Small intestine (tissue), 7 donors: ENCODE measurements at regions not wholly inside any gene's neighbourhood (a gene's known extent, or its start where the extent isn't known, plus 50 kb on each side); places are given as distances from the start of the nearest gene placed in this dataset.

Experiments used
- DNase-seq, 2 donors: peaks; one replicate each; pipeline versions ENCODE4 v3.0.0 to v3.0.0-alpha.2; 2013
- FAIRE-seq: peaks from 2 replicates; lab custom pipeline; 2012; peaks lifted over from hg19 to GRCh38; lab: Jason Lieb, UNC
- H3K27ac ChIP-seq, 3 donors: one replicate each; pipeline ENCODE4 v1.5.1; 2013; ENCODE audit warnings: low read length in 2 of 3, mild to moderate bottlenecking in 2 of 3, control low read depth in 1 of 3, inconsistent platforms in 1 of 3, low read depth in 1 of 3, moderate library complexity in 1 of 3
- H3K27me3 ChIP-seq, 3 donors: one replicate each; pipeline ENCODE4 v1.6.1; 2013; ENCODE audit warnings: low read length in 3 of 3, inconsistent platforms in 1 of 3; ENCODE audit not compliant: control insufficient read depth in 3 of 3, insufficient read depth in 3 of 3
- H3K36me3 ChIP-seq, 3 donors: one replicate each; pipeline ENCODE4 v1.6.1; 2013; ENCODE audit warnings: low read length in 3 of 3, inconsistent platforms in 1 of 3, low read depth in 1 of 3, mild to moderate bottlenecking in 1 of 3, moderate library complexity in 1 of 3; ENCODE audit not compliant: control insufficient read depth in 3 of 3, insufficient read depth in 2 of 3
- H3K4me1 ChIP-seq, 3 donors: one replicate each; pipeline ENCODE4 v1.6.1; 2013; ENCODE audit warnings: low read length in 2 of 3, inconsistent platforms in 1 of 3, low read depth in 1 of 3, mild to moderate bottlenecking in 1 of 3, moderate library complexity in 1 of 3; ENCODE audit not compliant: control insufficient read depth in 3 of 3, insufficient read depth in 2 of 3
- H3K4me3 ChIP-seq, 3 donors: one replicate each; pipeline ENCODE4 v1.5.1; 2013; ENCODE audit warnings: low read length in 3 of 3, control low read depth in 1 of 3, inconsistent platforms in 1 of 3, low read depth in 1 of 3, mild to moderate bottlenecking in 1 of 3, moderate library complexity in 1 of 3
- H3K9me3 ChIP-seq, 2 donors: one replicate each; pipeline ENCODE4 v1.6.1; 2013; ENCODE audit warnings: low read depth in 1 of 2, low read length in 1 of 2; ENCODE audit not compliant: control insufficient read depth in 2 of 2, insufficient read depth in 1 of 2
- WGBS, 3 donors: extraction: QIAGEN DNeasy Blood & Tissue Kit; methylation state at CpG; one replicate each; pipeline ENCODE4 v1.1.7; 2013; 5-methylcytosine and 5-hydroxymethylcytosine counted together
- donor health status: healthy with polysubstance abuse.
- donor health status: control.
- donor health status: control.
- donor health status: Bipolar disorder and iron deficiency.
- donor health status: healthy.

GRCh38 chr5:15034379-15034778 lies 162.8 kb upstream of the ANKH start:
- FAIRE-seq: no peak
- Histone ChIP-seq H3K9me3 (peaks cover 0 to 2% of the 10 kb centered on the region in 2 donors), H3K27ac (no peak overlapping the region), H3K4me1 (no peaks in the 10 kb centered on the region), H3K27me3 (peaks cover 0 to 3% (median 0%) of the 10 kb centered on the region in 3 donors), H3K36me3 (no peaks in the 10 kb centered on the region), H3K4me3 (no peak overlapping the region)
- WGBS, 3 donors: 75 to 80% (median 76%) methylated on average over 5 of the region's 5 CpGs
- no peak for DNase-seq

GRCh38 chr5:15031180-15031579 lies 159.6 kb upstream of the ANKH start:
- DNase-seq (peak in 1 of 2 donors; percentile 10), FAIRE-seq (no peak)
- 18 to 48% (median 24%) methylated on average over 1 of the region's 1 CpG for WGBS, 3 donors
- H3K36me3 ChIP-seq: no peaks in the 10 kb centered on the region
- H3K9me3 ChIP-seq: no peaks in the 10 kb centered on the region
- no peak overlapping the region for H3K27ac ChIP-seq
- H3K27me3 ChIP-seq: peaks cover 0 to 3% (median 3%) of the 10 kb centered on the region in 3 donors
- H3K4me1 ChIP-seq: no peaks in the 10 kb centered on the region
- H3K4me3 ChIP-seq: no peak overlapping the region

- DNase-seq (no peak), FAIRE-seq (no peak)
- no peaks in the 10 kb centered on the region for H3K36me3 ChIP-seq
- no peaks in the 10 kb centered on the region for H3K9me3 ChIP-seq
- H3K4me3 ChIP-seq: no peak overlapping the region
- no peaks in the 10 kb centered on the region for H3K4me1 ChIP-seq
- H3K27ac ChIP-seq: no peak overlapping the region
- H3K27me3 ChIP-seq: peaks cover 0 to 6% (median 3%) of the 10 kb centered on the region in 3 donors
Observed at GRCh38 chr5:15027764-15028163, 156.2 kb upstream of the ANKH start.

GRCh38 chr5:15026944-15027343 lies 155.4 kb upstream of the ANKH start:
- Histone ChIP-seq H3K27ac (no peak overlapping the region), H3K4me3 (no peak overlapping the region), H3K27me3 (peaks cover 0 to 6% (median 3%) of the 10 kb centered on the region in 3 donors), H3K36me3 (no peaks in the 10 kb centered on the region), H3K4me1 (no peaks in the 10 kb centered on the region), H3K9me3 (no peaks in the 10 kb centered on the region)
- DNase-seq: no peak
- FAIRE-seq: no peak
- WGBS, 3 donors: 59 to 68% (median 64%) methylated on average over 6 of the region's 6 CpGs

- Histone ChIP-seq H3K27me3 (peaks cover 0 to 6% (median 3%) of the 10 kb centered on the region in 3 donors), H3K9me3 (peaks cover 0 to under 1% of the 10 kb centered on the region in 2 donors), H3K4me3 (no peak overlapping the region), H3K4me1 (no peaks in the 10 kb centered on the region), H3K27ac (no peak overlapping the region), H3K36me3 (no peaks in the 10 kb centered on the region)
- no peak for FAIRE-seq
- WGBS, 3 donors: 75 to 84% (median 81%) methylated on average over 9 of the region's 9 CpGs
- no peak for DNase-seq
Observed at GRCh38 chr5:15026011-15026893, 154.7 kb upstream of the ANKH start.

GRCh38 chr5:15023846-15024245 lies 152.3 kb upstream of the ANKH start:
- Histone ChIP-seq H3K27me3 (peaks cover 0 to 6% (median 0%) of the 10 kb centered on the region in 3 donors), H3K4me3 (no peak overlapping the region), H3K27ac (no peak overlapping the region), H3K9me3 (peaks cover 0 to 6% of the 10 kb centered on the region in 2 donors), H3K4me1 (no peaks in the 10 kb centered on the region), H3K36me3 (no peaks in the 10 kb centered on the region)
- FAIRE-seq: no peak
- 93 to 95% (median 94%) methylated on average over 5 of the region's 5 CpGs for WGBS, 3 donors
- DNase-seq: no peak

GRCh38 chr5:15023266-15023665 lies 151.7 kb upstream of the ANKH start:
- DNase-seq (no peak), FAIRE-seq (no peak)
- H3K36me3 ChIP-seq: no peaks in the 10 kb centered on the region
- 70 to 76% (median 76%) methylated on average over 1 of the region's 1 CpG for WGBS, 3 donors
- no peak overlapping the region for H3K27ac ChIP-seq
- no peak overlapping the region for H3K4me3 ChIP-seq
- H3K27me3 ChIP-seq: peaks cover 0 to 6% (median 0%) of the 10 kb centered on the region in 3 donors
- H3K9me3 ChIP-seq: peaks cover 0 to 6% of the 10 kb centered on the region in 2 donors
- H3K4me1 ChIP-seq: no peaks in the 10 kb centered on the region

- peaks cover 0 to 3% (median 0%) of the 10 kb centered on the region in 3 donors for H3K27me3 ChIP-seq
- no peaks in the 10 kb centered on the region for H3K36me3 ChIP-seq
- FAIRE-seq: no peak
- H3K4me1 ChIP-seq: no peaks in the 10 kb centered on the region
- peaks cover 0 to 6% of the 10 kb centered on the region in 2 donors for H3K9me3 ChIP-seq
- 74 to 79% (median 75%) methylated on average over 8 of the region's 8 CpGs for WGBS, 3 donors
- H3K4me3 ChIP-seq: no peak overlapping the region
- DNase-seq: no peak
- no peak overlapping the region for H3K27ac ChIP-seq
Observed at GRCh38 chr5:15021266-15022046, 149.9 kb upstream of the ANKH start.
